OCI-LY7 (cell line): ENCODE measurements at regions not wholly inside any gene's neighbourhood (a gene's known extent, or its start where the extent isn't known, plus 50 kb on each side); places are given as distances from the start of the nearest gene placed in this dataset.

Source experiments
- BruUV-seq: library from RNA; stranded (reverse); fragments of 400-500 nt; replicated peaks from 2 replicates; lab custom pipeline; 2021; lab: Mats Ljungman, UMichigan
- CTCF ChIA-PET: fragments of 300-600 bp; sonication (Branson Sonifier 250); formaldehyde crosslinking; loops from one replicate; lab custom pipeline; 2022; ENCODE audit warnings: antibody characterized with exemption; ENCODE audit not compliant: unreplicated experiment; lab: Charles Lee
- POLR2A ChIA-PET: fragments of 300-600 bp; sonication (Branson Sonifier 250); formaldehyde crosslinking; loops from one replicate; lab custom pipeline; 2022; ENCODE audit warnings: antibody characterized with exemption; lab: Charles Lee
- DNase-seq: peaks from one replicate; pipeline ENCODE4 v3.0.0-alpha.2; 2015; ENCODE audit warnings: low spot score
- H2AFZ ChIP-seq: fragments of 200-600 bp; sonication (generic), shearing (Covaris generic); 2 replicates; pipeline ENCODE4 v1.6.1; 2014; ENCODE audit warnings: mild to moderate bottlenecking, antibody characterized with exemption, low read length, moderate library complexity
- H3K27ac ChIP-seq: fragments of 200-600 bp; sonication (generic); 2 replicates; pipeline ENCODE4 v1.5.1; 2014; ENCODE audit warnings: mixed run types, low read depth, mild to moderate bottlenecking, moderate library complexity, low read length, inconsistent platforms; ENCODE audit not compliant: poor library complexity, severe bottlenecking
- H3K36me3 ChIP-seq: fragments of 200-600 bp; sonication (generic); 2 replicates; pipeline ENCODE4 v1.6.1; 2014; ENCODE audit warnings: mild to moderate bottlenecking, antibody characterized with exemption, low read length, moderate library complexity, mixed read lengths; ENCODE audit not compliant: insufficient read depth
- H3K4me1 ChIP-seq: fragments of 200-600 bp; sonication (generic); 2 replicates; pipeline ENCODE4 v1.5.1; 2014; ENCODE audit warnings: mild to moderate bottlenecking, low read length; ENCODE audit not compliant: insufficient read depth, poor library complexity, severe bottlenecking
- H3K4me2 ChIP-seq: fragments of 200-600 bp; sonication (generic); 2 replicates; pipeline ENCODE4 v1.6.1; 2014; ENCODE audit warnings: mild to moderate bottlenecking, low read length
- H3K4me3 ChIP-seq: fragments of 200-600 bp; sonication (generic); 2 replicates; pipeline ENCODE4 v1.5.1; 2014; ENCODE audit warnings: mild to moderate bottlenecking, low read depth, low read length; ENCODE audit not compliant: poor library complexity, severe bottlenecking
- H3K79me2 ChIP-seq: fragments of 200-600 bp; sonication (generic); 2 replicates; pipeline ENCODE4 v1.6.1; 2016; ENCODE audit warnings: low read depth, mild to moderate bottlenecking, low read length, moderate library complexity, mixed read lengths; ENCODE audit not compliant: insufficient read depth
- H3K9me2 ChIP-seq: fragments of 200-600 bp; sonication (generic); 2 replicates; pipeline ENCODE4 v1.6.1; 2016; ENCODE audit warnings: mild to moderate bottlenecking, low read length, mixed read lengths; ENCODE audit not compliant: insufficient read depth
- H3K9me3 ChIP-seq: fragments of 200-600 bp; sonication (generic); 2 replicates; pipeline ENCODE4 v1.6.1; 2014; ENCODE audit warnings: mild to moderate bottlenecking, mixed run types, low read length, mixed read lengths
- H4K20me1 ChIP-seq: fragments of 200-600 bp; sonication (generic); 2 replicates; pipeline ENCODE4 v1.6.1; 2014; ENCODE audit warnings: mild to moderate bottlenecking, antibody characterized with exemption, low read length, moderate library complexity, mixed read lengths; ENCODE audit not compliant: insufficient read depth
- EZH2phosphoT487 ChIP-seq: fragments of 200-600 bp; sonication (generic); IDR thresholded peaks from 2 replicates; pipeline ENCODE4 v1.6.1; 2018; ENCODE audit warnings: low read depth, borderline replicate concordance, mild to moderate bottlenecking, mixed run types, antibody characterized with exemption, low read length, moderate library complexity, mixed read lengths
- intact Hi-C: fragments of 100-400 bp; cut with micrococcal nuclease; formaldehyde crosslinking; loops from one replicate; pipeline ENCODE4 v1.10.0; 2022; ENCODE audit not compliant: unreplicated experiment
- TF ChIP-seq, protein P1 (sequence below): fragments of 200-600 bp; sonication (generic); conservative IDR thresholded peaks from 2 replicates; pipeline ENCODE4 v1.5.1; 2014; ENCODE audit warnings: mild to moderate bottlenecking, antibody characterized with exemption, low read length, moderate library complexity, mixed read lengths

DNA sequence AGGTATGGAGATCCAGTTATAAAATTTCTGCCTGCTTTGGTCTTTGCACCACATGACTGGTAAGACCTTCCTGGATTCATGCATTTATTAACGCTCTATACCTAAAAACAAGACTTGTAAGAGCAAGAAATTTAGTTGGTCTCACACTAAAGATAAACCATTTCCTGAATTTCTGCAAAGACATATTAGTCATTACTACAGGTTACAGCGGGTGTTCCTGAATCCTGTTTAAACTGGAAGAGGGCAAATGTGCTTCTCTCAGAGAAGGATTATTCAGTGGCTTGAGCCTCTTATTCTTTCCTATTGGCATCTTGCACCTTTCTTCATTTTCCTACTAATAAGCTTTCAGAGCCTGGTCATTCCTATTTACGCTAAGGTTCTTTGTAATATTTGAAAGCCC lies 397.6 kb upstream of the TENM3 start:
- ChIA-PET CTCF (no interaction called here), POLR2A (interaction anchor here (0.6 kb wide), 1 partner anchor 14 kb away, joined by 3 read pairs; no protein-coding TSS in a partner anchor)
- Histone ChIP-seq H3K4me3 (no peak overlapping the region), H4K20me1 (no peaks in the 10 kb centered on the region), H3K9me3 (no peaks in the 10 kb centered on the region), H3K4me2 (no peak overlapping the region), H3K79me2 (no peaks in the 10 kb centered on the region), H3K4me1 (no peaks in the 10 kb centered on the region), H3K36me3 (no peaks in the 10 kb centered on the region), H3K9me2 (no peaks in the 10 kb centered on the region), H2AFZ (no peak overlapping the region), H3K27ac (no peak overlapping the region)
- no TSS peak for BruUV-seq
- intact Hi-C loops = no loop called here
- no peak for TF ChIP-seq EZH2phosphoT487
- TF ChIP-seq, protein P1, sequence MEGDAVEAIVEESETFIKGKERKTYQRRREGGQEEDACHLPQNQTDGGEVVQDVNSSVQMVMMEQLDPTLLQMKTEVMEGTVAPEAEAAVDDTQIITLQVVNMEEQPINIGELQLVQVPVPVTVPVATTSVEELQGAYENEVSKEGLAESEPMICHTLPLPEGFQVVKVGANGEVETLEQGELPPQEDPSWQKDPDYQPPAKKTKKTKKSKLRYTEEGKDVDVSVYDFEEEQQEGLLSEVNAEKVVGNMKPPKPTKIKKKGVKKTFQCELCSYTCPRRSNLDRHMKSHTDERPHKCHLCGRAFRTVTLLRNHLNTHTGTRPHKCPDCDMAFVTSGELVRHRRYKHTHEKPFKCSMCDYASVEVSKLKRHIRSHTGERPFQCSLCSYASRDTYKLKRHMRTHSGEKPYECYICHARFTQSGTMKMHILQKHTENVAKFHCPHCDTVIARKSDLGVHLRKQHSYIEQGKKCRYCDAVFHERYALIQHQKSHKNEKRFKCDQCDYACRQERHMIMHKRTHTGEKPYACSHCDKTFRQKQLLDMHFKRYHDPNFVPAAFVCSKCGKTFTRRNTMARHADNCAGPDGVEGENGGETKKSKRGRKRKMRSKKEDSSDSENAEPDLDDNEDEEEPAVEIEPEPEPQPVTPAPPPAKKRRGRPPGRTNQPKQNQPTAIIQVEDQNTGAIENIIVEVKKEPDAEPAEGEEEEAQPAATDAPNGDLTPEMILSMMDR = no peak
- DNase-seq = no peak

DNA sequence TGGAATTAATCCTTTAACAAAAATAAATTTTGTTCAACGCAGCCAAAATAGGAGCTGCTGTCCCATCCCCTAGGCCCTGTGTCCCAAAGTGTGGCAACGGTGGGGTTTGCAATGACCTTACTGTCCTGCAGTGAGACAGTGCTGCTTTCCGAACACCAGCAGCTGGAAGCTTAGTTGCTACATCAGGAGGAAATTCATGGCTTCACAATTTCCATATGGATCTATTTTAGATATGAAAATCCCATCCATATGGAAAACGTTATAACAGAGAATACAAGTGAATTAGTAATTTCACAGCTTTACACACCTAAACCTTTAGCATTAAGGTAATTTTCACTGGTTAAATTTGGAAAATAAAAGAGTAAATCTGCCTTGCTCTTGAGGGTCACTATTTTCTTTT lies 396.3 kb upstream of the TENM3 start:
- no peak overlapping the region for H3K4me2 ChIP-seq
- H2AFZ ChIP-seq = no peak overlapping the region
- H3K4me1 ChIP-seq = no peaks in the 10 kb centered on the region
- intact Hi-C loops = no loop called here
- H4K20me1 ChIP-seq = no peaks in the 10 kb centered on the region
- H3K9me2 ChIP-seq = no peaks in the 10 kb centered on the region
- H3K4me3 ChIP-seq = no peak overlapping the region
- no peaks in the 10 kb centered on the region for H3K79me2 ChIP-seq
- BruUV-seq = no TSS peak
- no peak for DNase-seq
- POLR2A ChIA-PET = no interaction called here
- H3K36me3 ChIP-seq = no peaks in the 10 kb centered on the region
- H3K9me3 ChIP-seq = no peaks in the 10 kb centered on the region
- no peak overlapping the region for H3K27ac ChIP-seq
- TF ChIP-seq EZH2phosphoT487 = no peak
- TF ChIP-seq, protein P1 = no peak
- CTCF ChIA-PET = no interaction called here

DNA sequence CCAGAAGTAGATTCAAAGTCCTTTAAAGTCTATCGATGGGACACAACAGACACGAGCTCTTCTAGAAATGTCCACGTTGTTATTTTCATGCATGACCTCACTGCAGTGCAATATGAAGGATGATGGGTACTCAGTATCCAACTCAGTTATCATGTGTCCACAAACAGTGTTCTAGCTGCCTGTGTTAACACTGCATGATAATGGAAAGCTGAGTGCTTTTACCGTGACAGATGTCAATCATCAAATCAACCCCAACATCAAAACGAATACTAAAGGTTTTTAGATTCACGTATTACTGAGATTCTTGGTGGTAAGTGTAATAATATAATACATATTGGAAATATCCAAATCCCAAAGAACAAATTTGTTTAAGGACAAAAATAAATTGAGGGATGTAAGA lies 394.8 kb upstream of the TENM3 start:
- BruUV-seq = no TSS peak
- H3K4me2 ChIP-seq = no peak overlapping the region
- CTCF ChIA-PET = no interaction called here
- intact Hi-C loops = no loop called here
- H2AFZ ChIP-seq = no peak overlapping the region
- H3K79me2 ChIP-seq = no peaks in the 10 kb centered on the region
- H3K9me3 ChIP-seq = no peaks in the 10 kb centered on the region
- POLR2A ChIA-PET = no interaction called here
- no peaks in the 10 kb centered on the region for H3K36me3 ChIP-seq
- no peak for TF ChIP-seq EZH2phosphoT487
- TF ChIP-seq, protein P1 = no peak
- no peaks in the 10 kb centered on the region for H3K4me1 ChIP-seq
- DNase-seq = no peak
- no peak overlapping the region for H3K27ac ChIP-seq
- no peaks in the 10 kb centered on the region for H4K20me1 ChIP-seq
- no peak overlapping the region for H3K4me3 ChIP-seq
- H3K9me2 ChIP-seq = no peaks in the 10 kb centered on the region
